ENCODE measurements at regions not wholly inside any gene's neighbourhood (a gene's known extent, or its start where the extent isn't known, plus 50 kb on each side); places are given as distances from the start of the nearest gene placed in this dataset.
"Not testable (repeated sequence)": the region's sequence is repeated elsewhere in the genome, so short reads cannot be mapped to it uniquely, and the experiment has no call there.

DNA sequence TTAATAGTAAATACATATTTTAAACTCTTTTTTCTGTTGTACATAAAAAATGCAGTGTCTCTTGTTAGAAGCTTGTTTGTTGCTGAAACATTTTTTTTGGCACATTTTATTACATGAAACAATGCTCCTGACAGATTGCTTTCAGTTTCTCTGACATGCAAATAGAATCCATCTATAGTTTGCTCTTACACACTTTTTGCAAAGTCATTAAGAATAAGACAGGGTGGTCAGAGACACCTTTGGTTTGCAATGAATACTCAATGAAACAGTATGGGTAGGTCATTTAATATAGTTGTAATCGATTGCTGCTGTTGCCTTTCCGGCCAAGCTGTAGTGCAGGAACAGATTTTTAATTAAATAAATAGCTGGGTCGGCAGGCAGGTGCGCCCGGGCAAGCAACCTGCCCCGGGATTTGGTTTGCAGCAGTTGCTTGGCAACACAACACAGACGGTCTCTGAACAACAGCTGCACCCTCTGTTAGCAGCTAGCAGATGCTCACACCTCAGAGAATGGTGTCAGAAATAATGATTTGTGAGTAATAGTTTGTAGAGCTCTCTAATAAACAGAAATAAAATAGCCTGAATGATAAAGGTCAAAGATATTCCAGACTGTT is 115.7 kb upstream of the CACNA2D1 start:
- no peak for DNase-seq

DNA sequence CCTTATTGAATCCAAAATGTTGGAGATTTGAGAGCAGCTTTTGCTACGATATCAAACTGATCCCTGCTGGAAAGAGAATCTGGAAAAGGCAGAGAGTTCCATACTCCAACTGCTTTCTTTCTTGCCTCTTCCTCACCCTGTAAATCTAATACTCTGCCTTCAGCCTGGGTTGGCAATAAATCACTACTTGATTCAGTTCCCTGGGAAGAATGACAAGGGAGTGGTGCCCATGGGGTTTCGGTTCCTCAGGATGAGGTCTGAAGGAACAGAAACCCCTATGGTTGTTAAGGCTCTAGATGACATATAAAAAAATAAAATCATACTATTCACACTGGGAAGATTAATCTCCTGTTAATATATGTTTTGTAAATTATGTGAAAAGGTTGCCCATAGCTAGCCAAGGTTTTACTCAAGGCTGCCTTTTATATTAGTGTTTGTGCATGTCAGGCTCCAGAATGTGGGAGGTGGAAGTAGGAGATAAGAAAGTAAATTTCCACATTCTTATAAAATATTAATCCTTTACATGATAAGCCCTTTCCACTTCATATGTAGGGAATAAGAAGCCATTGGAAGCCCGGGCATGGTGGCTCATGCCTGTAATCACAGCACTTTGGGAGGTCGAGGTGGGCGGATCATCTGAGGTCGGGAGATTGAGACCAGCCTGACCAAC is 106.2 kb upstream of the CACNA2D1 start:
- DNase-seq: no peak

- DNase-seq: no peak
These were observed 104.6 kb upstream of the CACNA2D1 start for GRCh38 chr7:82548141-82548688.

- DNase-seq: no peak
These were observed 99.1 kb upstream of the CACNA2D1 start for GRCh38 chr7:82542665-82543064.

- DNase-seq: no peak
These were observed 96.4 kb upstream of the CACNA2D1 start for GRCh38 chr7:82539969-82540368.

GRCh38 chr7:82534684-82535083 is 91.1 kb upstream of the CACNA2D1 start:
- no peak for DNase-seq

DNA sequence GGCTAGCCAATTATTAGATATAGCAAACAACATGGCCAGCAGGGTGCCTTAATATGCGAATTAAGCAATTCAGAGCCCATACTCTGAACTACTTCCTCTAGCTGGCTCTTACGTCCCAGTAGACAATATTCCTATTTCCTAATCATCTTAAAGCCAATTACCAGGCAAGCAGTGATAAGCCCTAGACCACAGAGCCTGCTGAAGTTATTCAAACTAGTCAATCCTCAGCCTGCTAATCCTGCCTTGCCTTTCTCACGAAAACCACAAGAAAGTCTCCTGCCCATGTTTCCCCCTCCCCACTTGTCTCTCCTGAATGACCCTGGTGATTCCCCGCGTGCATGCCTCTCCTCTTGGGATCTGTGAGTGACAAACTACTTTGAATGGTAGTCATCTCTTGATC is 86.8 kb upstream of the CACNA2D1 start:
- DNase-seq: no peak

DNA sequence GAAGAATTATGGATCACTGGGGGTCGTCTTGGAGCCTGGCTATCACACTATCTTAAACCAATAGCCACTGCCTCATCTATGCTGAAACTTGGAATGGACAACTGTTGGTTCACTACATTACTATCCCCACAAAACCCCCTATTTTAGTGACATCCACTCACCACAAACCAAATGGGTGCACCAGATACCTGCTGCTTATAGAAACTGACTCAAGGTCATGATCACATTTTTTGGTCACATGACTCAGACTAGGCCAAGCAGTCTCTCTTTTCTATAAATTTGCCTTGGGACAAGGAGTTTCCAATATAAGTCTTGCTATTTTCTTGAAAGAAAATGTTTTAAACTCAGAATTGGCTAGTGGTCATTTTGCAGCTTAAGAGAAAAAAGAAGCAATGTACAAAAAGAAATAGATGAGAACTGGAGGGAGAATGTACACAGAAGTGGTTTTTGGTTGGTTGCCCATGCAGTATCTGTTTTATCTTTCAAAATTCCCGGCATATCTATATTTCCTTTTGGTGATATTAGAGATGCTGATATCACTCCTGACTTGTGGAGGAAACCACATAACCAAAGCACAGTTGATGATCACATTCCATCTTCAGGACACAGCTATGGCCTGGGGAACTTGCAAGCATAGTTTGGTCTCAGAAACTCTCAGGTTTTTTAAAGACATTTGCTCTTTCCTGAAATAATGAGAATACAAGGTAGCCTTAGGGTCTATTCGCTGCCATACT is 85.2 kb upstream of the CACNA2D1 start:
- DNase-seq: no peak

DNA sequence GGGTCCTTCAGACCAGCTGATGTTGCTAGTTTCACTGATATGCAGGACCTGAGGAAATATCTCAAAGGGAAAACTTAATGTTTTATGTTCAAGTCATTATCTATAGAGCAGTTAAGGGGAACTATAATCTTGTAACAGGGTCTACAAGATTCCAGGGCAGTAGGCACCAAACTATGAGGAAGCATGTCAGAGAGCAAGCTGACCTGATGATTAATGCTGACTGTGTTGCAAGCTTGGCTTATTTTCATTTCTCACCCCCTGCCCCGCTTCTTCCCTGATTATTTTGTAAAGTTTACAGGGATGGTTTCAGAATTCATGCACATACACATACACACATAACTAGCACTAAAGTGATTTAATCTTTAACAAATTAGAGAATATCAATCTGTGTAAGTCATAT is 84.3 kb upstream of the CACNA2D1 start:
- no peak for DNase-seq

- DNase-seq: no peak
These were observed 78.4 kb upstream of the CACNA2D1 start for GRCh38 chr7:82521906-82522445.

GRCh38 chr7:82517050-82517449 is 73.5 kb upstream of the CACNA2D1 start:
- no peak for DNase-seq

- DNase-seq: no peak
These were observed 68.0 kb upstream of the CACNA2D1 start for GRCh38 chr7:82511542-82511941.

DNA sequence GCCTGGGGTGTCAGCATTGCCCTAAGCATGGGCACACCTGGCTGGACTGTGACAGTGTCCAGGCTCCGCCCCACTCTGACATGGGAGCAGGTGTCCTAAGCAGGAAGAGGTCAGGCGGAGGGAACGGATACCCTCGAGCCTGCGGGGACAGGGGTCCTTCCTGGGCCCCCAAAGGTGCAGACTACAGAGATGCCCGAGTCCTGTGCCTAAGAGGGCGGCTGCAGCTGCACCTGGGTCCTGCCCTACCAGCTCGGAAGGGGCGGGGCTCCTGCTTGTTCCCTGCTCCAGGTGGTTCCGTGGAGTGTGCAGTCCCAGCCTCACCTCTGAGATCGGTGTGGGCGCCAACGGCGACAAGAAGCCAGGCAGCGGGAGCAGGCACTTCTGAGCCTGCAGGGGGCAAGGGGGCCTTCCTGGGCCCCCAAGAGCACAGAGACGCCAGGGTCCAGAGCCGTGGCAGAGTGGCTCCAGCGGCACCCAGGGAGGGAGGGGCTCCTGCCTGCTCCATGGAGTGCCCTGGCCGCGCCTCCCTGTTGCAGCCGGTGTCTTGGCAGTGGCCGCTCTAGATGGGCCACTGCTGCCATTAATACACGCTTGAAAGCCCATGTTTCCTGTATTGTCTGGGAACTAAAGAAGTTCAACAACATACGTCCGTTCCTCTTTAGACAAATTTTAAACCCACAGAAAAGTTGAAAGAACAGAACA is 64.5 kb upstream of the CACNA2D1 start:
- DNase-seq: no peak

GRCh38 chr7:82507365-82507975 is 63.9 kb upstream of the CACNA2D1 start:
- DNase-seq: no peak

DNA sequence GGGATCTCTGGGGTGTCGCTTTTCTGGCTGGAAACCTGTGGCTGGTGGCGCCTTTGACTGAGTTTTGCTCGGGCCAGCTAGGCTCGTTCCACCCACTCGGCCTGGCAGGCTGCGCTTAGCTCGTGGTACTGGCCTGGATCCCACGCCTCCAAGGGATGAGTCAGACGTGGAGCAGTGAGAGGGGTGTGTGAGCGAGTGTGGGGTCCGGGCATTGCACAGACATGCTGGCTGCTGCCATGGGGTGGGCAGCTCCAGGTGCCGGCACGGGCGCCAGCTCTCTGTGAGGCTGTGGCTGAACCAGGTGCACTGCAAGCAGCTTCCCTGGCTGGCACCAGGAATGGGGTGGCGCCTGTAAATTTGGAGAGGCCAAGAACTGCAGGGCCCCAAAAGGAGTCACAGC is 63.1 kb upstream of the CACNA2D1 start:
- DNase-seq: no peak

- DNase-seq: no peak
These were observed 62.6 kb upstream of the CACNA2D1 start for GRCh38 chr7:82506208-82506607.

DNA sequence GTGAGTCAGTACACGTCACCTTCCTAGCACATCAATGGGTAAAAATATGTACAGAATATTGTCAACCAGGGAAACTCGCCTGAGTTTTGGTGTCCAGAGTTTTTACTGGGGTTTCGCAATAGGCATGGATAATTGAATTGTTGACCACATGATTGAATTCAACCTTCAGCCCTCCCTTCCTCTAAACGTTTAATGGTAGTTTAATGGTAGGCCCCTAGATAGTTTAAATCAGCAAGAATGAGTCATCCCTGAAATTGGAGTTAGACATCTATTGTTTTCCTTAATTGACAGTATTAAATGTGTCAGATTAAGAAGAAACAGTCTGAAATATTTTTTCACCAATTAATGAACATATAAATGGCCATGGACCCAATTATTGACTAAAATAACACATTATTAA is 57.8 kb upstream of the CACNA2D1 start:
- DNase-seq: no peak

GRCh38 chr7:82499546-82499945 is 56.0 kb upstream of the CACNA2D1 start:
- DNase-seq: not testable (repeated sequence)

DNA sequence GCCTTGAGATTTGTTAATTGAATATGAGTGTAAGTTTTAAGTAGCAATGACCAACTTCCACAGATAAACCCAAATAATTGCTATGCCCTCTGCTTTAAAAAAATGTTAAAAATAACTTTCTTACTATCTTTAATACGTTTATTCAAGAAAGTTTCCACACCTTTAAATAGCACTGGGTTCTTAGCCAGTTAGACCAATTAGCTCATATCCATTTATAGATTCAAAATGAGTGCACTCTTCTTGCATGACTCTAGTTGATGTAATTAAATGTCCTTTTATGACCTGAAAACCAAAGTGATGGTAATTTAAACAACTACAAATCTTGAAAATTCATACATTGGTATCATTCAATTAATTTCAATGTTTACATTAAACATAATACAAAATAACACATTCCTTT is 50.8 kb upstream of the CACNA2D1 start:
- no peak for DNase-seq

Measured in activated T-cell treated with anti-CD3 and anti-CD28 coated beads, Interleukin-2, amount 50 U/mL, for 1 hour (primary cell).